ENCODE measurements at regions not wholly inside any gene's neighbourhood (a gene's known extent, or its start where the extent isn't known, plus 50 kb on each side); places are given as distances from the start of the nearest gene placed in this dataset.
A peak's percentile ranks its signal among the peaks of the same experiment; 100 is the strongest.

GRCh38 chr19:31600731-31601295 is 251.6 kb upstream of the TSHZ3 start:
- DNase-seq = no peak

- no peak for DNase-seq
These were observed 252.6 kb upstream of the TSHZ3 start for GRCh38 chr19:31601855-31602254.

- DNase-seq = no peak
These were observed 253.3 kb upstream of the TSHZ3 start for GRCh38 chr19:31602548-31602947.

- DNase-seq = no peak
These were observed 255.3 kb upstream of the TSHZ3 start for GRCh38 chr19:31604493-31605040.

- no peak for DNase-seq
These were observed 260.8 kb upstream of the TSHZ3 start for GRCh38 chr19:31610018-31610417.

GRCh38 chr19:31611046-31611877 is 262.0 kb upstream of the TSHZ3 start:
- peak in 2 of 3 donors; percentile 18 to 40 for DNase-seq

GRCh38 chr19:31612873-31613272 is 263.6 kb upstream of the TSHZ3 start:
- DNase-seq = no peak

GRCh38 chr19:31613683-31614219 is 264.5 kb upstream of the TSHZ3 start:
- peak in 2 of 3 donors; percentile 13 to 14 for DNase-seq

GRCh38 chr19:31616031-31616430 is 266.8 kb upstream of the TSHZ3 start:
- no peak for DNase-seq

GRCh38 chr19:31617010-31617585 is 267.9 kb upstream of the TSHZ3 start:
- DNase-seq = no peak

GRCh38 chr19:31625056-31625455 is 275.8 kb upstream of the TSHZ3 start:
- DNase-seq = no peak

GRCh38 chr19:31625575-31625974 is 276.3 kb upstream of the TSHZ3 start:
- DNase-seq = no peak

- no peak for DNase-seq
These were observed 277.7 kb upstream of the TSHZ3 start for GRCh38 chr19:31626941-31627340.

- DNase-seq = peak in 1 of 3 donors; percentile 19
These were observed 278.6 kb upstream of the TSHZ3 start for GRCh38 chr19:31627620-31628365.

GRCh38 chr19:31629579-31630363 is 280.5 kb upstream of the TSHZ3 start:
- DNase-seq = no peak

GRCh38 chr19:31633014-31633413 is 283.8 kb upstream of the TSHZ3 start:
- DNase-seq = no peak

- DNase-seq = no peak
These were observed 290.1 kb upstream of the TSHZ3 start for GRCh38 chr19:31639306-31639705.

GRCh38 chr19:31641591-31641990 is 292.4 kb upstream of the TSHZ3 start:
- DNase-seq = no peak

- no peak for DNase-seq
These were observed 299.1 kb upstream of the TSHZ3 start for GRCh38 chr19:31648347-31648746.

GRCh38 chr19:31656507-31656906 is 307.3 kb upstream of the TSHZ3 start:
- DNase-seq = no peak

Data from muscle of back (tissue), 3 donors.